ENCODE measurements at regions not wholly inside any gene's neighbourhood (a gene's known extent, or its start where the extent isn't known, plus 50 kb on each side); places are given as distances from the start of the nearest gene placed in this dataset.

DNA sequence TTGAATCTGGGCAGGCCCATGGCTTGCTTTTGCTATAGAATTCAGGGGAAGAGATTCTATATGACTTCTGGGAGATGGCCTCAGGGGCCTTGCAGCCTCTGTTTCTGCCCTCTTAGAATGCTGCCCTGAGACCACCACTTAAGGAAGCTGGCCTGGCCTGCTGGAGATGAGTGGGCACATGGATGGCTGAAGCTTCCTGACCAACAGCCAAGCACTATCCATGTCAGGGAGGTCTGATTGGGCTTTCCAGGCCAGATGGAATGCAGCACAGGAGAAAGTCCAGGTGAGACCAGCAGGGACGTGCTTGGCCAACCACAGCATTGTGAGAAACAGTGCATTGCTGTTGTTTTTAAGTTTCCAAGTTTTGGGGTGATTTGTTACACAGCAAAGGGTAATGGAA lies 308.1 kb downstream of the PTPRU start:
- 73 to 87% methylated on average over 1 of the region's 1 CpG for WGBS, 2 donors
- TF ChIP-seq, protein P1, sequence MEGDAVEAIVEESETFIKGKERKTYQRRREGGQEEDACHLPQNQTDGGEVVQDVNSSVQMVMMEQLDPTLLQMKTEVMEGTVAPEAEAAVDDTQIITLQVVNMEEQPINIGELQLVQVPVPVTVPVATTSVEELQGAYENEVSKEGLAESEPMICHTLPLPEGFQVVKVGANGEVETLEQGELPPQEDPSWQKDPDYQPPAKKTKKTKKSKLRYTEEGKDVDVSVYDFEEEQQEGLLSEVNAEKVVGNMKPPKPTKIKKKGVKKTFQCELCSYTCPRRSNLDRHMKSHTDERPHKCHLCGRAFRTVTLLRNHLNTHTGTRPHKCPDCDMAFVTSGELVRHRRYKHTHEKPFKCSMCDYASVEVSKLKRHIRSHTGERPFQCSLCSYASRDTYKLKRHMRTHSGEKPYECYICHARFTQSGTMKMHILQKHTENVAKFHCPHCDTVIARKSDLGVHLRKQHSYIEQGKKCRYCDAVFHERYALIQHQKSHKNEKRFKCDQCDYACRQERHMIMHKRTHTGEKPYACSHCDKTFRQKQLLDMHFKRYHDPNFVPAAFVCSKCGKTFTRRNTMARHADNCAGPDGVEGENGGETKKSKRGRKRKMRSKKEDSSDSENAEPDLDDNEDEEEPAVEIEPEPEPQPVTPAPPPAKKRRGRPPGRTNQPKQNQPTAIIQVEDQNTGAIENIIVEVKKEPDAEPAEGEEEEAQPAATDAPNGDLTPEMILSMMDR (IDR thresholded peaks at IDR 0.05), result no peak
- Histone ChIP-seq H3K36me3 (no peaks in the 10 kb centered on the region), H3K4me1 (no peaks in the 10 kb centered on the region), H3K9me3 (no peaks in the 10 kb centered on the region), H3K4me3 (no peak overlapping the region), H3K27ac (no peak overlapping the region), H3K27me3 (peaks cover 0 to 15% (median 3%) of the 10 kb centered on the region in 7 donors)
- intact Hi-C loops (cut with DNase I), result no loop called here
- ATAC-seq, result no peak
- no peak for DNase-seq

DNA sequence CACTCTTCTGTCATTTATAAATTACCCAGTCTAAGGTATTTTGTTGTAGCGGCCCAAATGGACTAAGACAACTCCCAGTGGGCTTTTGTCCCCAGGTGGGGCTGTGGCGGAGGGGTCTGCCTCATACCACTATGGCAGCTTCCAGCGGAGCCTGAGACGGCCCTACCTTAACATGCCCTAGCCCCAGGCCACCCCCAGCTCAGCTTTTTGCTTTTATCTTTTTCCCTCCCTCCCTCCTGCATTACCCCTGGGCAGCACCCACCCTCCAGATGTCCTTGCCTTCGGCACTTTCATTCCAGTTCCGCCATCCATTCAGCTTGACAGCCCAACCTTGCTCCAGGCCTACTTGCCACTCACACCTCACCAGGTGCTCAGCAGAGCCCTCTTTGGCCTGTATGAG lies 307.3 kb downstream of the PTPRU start:
- no peaks in the 10 kb centered on the region for H3K9me3 ChIP-seq
- no peak for DNase-seq
- H3K27ac ChIP-seq, result no peak overlapping the region
- 82 to 84% methylated on average over 6 of the region's 6 CpGs for WGBS, 2 donors
- no peak overlapping the region for H3K4me3 ChIP-seq
- intact Hi-C loops (cut with DNase I), result no loop called here
- TF ChIP-seq, protein P1 (IDR thresholded peaks at IDR 0.05), result no peak
- no peaks in the 10 kb centered on the region for H3K36me3 ChIP-seq
- H3K27me3 ChIP-seq, result peaks cover 0 to 23% (median 5%) of the 10 kb centered on the region in 7 donors
- no peak for ATAC-seq
- no peaks in the 10 kb centered on the region for H3K4me1 ChIP-seq

DNA sequence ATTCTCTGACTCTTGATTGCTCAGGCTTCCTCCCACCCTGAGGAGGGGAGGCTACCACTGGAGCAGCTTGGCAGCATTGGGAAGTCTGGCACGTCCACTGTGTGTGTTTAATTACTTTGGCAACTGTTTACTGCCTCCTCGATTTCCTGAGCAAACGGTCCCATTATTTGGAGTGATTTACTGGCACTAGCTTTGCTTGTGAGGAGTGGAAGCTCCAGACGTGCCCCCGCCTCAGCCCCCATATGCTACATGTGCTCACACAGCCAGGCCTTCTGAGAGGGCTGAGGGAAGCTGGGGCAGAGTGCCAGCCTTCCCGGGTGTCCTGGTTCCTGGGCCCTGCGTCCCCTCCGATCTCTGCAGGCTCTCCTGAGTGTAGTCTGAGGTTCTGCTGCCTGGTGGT lies 306.2 kb downstream of the PTPRU start:
- TF ChIP-seq, protein P1 (IDR thresholded peaks at IDR 0.05), result no peak
- H3K9me3 ChIP-seq, result no peaks in the 10 kb centered on the region
- H3K27me3 ChIP-seq, result peaks cover 0 to 31% (median 5%) of the 10 kb centered on the region in 7 donors
- WGBS, 2 donors, result 52 to 53% methylated on average over 8 of the region's 8 CpGs
- intact Hi-C loops (cut with DNase I), result no loop called here
- DNase-seq (no peak), ATAC-seq (no peak)
- H3K4me3 ChIP-seq, result no peak overlapping the region
- no peaks in the 10 kb centered on the region for H3K4me1 ChIP-seq
- H3K36me3 ChIP-seq, result no peaks in the 10 kb centered on the region
- H3K27ac ChIP-seq, result no peak overlapping the region

DNA sequence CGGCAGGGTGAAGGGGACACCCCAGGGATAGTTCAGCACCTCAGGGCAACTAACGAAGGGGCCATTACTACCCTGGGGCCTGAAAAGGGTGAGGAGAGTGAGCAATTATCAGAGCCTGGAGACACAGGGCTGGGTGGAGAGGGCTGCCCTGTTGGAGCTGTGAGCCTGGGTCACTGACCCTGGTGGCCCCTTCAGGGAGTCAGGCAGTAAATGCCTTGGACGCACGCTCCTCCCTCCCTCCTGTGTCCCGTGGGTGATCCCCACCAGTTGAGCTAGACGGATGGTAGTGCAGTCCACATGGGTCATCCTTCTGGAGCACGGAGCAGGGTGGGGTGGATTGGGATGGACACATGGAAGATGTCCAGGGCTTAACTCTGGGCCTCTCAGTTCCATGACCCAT lies 305.3 kb downstream of the PTPRU start:
- TF ChIP-seq, protein P1 (IDR thresholded peaks at IDR 0.05), result no peak
- H3K27ac ChIP-seq, result no peak overlapping the region
- intact Hi-C loops (cut with DNase I), result no loop called here

More for the DNA sequence above, 305.3 kb downstream of the PTPRU start:
- whole genome bisulfite sequencing, 2 donors, result 74 to 75% methylated on average over 7 of the region's 7 CpGs
- Histone ChIP-seq H3K36me3 (no peaks in the 10 kb centered on the region), H3K4me1 (no peaks in the 10 kb centered on the region), H3K4me3 (no peak overlapping the region), H3K27me3 (peaks cover 0 to 31% (median 5%) of the 10 kb centered on the region in 7 donors), H3K9me3 (no peaks in the 10 kb centered on the region)
- DNase-seq, result no peak
- ATAC-seq, result no peak

Data from heart right ventricle (tissue), 16 donors.